IMR-90 (cell line): ENCODE measurements at regions not wholly inside any gene's neighbourhood (a gene's known extent, or its start where the extent isn't known, plus 50 kb on each side); places are given as distances from the start of the nearest gene placed in this dataset.

ENCODE experiments used
- BHLHE40 ChIP-seq: fragments of 150-350 bp; IDR thresholded peaks from 2 replicates; pipeline ENCODE4 v1.6.1; 2016; ENCODE audit warnings: mild to moderate bottlenecking, low read depth, low read length
- CTCF ChIP-seq: conservative IDR thresholded peaks from 2 replicates; pipeline ENCODE4 v1.5.1; 2012; ENCODE audit warnings: mild to moderate bottlenecking, low read depth, low read length, improper control_type of control experiment
- MAFK ChIP-seq: IDR thresholded peaks from 2 replicates; pipeline ENCODE4 v1.6.1; 2012; ENCODE audit warnings: low read depth, low read length, improper control_type of control experiment
- NFE2L2 ChIP-seq: fragments of 150-350 bp; IDR thresholded peaks from 2 replicates; pipeline ENCODE4 v1.6.1; 2016; ENCODE audit warnings: low read depth, mild to moderate bottlenecking, low read length
- RAD21 ChIP-seq: IDR thresholded peaks from 2 replicates; pipeline ENCODE4 v1.6.1; 2012; ENCODE audit warnings: low read length, improper control_type of control experiment

- TF ChIP-seq CTCF (no peak), BHLHE40 (no peak), RAD21 (no peak), MAFK (no peak), NFE2L2 (no peak)
Measured at GRCh38 chr3:177367788-177368187, 170.5 kb upstream of the TBL1XR1 start.
